Endothelial cell of umbilical vein (primary cell): ENCODE measurements at regions not wholly inside any gene's neighbourhood (a gene's known extent, or its start where the extent isn't known, plus 50 kb on each side); places are given as distances from the start of the nearest gene placed in this dataset.

Experiments
- EZH2 ChIP-seq: IDR thresholded peaks from 2 replicates; pipeline ENCODE4 v1.6.1; 2012; ENCODE audit warnings: borderline replicate concordance, low read depth, mild to moderate bottlenecking, moderate library complexity, low read length, inconsistent platforms; ENCODE audit not compliant: severe bottlenecking
- FOS ChIP-seq: IDR thresholded peaks from 2 replicates; pipeline ENCODE4 v1.6.1; 2011; ENCODE audit warnings: mild to moderate bottlenecking, low read length, moderate library complexity, borderline replicate concordance; ENCODE audit not compliant: insufficient read depth
- GATA2 ChIP-seq: IDR thresholded peaks from 2 replicates; pipeline ENCODE4 v1.7.0; 2011; ENCODE audit warnings: low read depth, mild to moderate bottlenecking, moderate library complexity, mixed read lengths, low read length; ENCODE audit not compliant: insufficient read length, insufficient read depth
- JUN ChIP-seq: IDR thresholded peaks from 2 replicates; pipeline ENCODE4 v1.6.1; 2011; ENCODE audit warnings: borderline replicate concordance, low read depth; ENCODE audit not compliant: insufficient read length, insufficient read depth
- MYC ChIP-seq: IDR thresholded peaks from one replicate; pipeline ENCODE4 v1.6.1; 2011; ENCODE audit warnings: mild to moderate bottlenecking, low read depth, low read length
- POLR2A ChIP-seq: IDR thresholded peaks from 2 replicates; pipeline ENCODE4 v1.6.1; 2012; ENCODE audit warnings: low read depth, mild to moderate bottlenecking, control low read depth, low read length
- POLR2AphosphoS5 ChIP-seq: IDR thresholded peaks from 2 replicates; pipeline ENCODE4 v1.6.1; 2012; ENCODE audit warnings: low read depth, mild to moderate bottlenecking, control low read depth, low read length, moderate library complexity; ENCODE audit not compliant: insufficient read depth
- TF ChIP-seq, protein P1 (sequence below), 2 donors: IDR thresholded peaks; 1 replicate in 1 of 2; 2 replicates in 1 of 2; pipeline ENCODE4 v1.5.1; 2011; ENCODE audit warnings: low read length in 2 of 2, mild to moderate bottlenecking in 2 of 2, moderate library complexity in 2 of 2, control low read depth in 1 of 2, inconsistent platforms in 1 of 2, low read depth in 1 of 2; ENCODE audit not compliant: insufficient read depth in 1 of 2; ENCODE audit errors: extremely low read depth in 1 of 2
- TF ChIP-seq, protein P2 (sequence below): IDR thresholded peaks from 2 replicates; pipeline ENCODE4 v1.6.1; 2011; ENCODE audit not compliant: insufficient read depth, insufficient read length

DNA sequence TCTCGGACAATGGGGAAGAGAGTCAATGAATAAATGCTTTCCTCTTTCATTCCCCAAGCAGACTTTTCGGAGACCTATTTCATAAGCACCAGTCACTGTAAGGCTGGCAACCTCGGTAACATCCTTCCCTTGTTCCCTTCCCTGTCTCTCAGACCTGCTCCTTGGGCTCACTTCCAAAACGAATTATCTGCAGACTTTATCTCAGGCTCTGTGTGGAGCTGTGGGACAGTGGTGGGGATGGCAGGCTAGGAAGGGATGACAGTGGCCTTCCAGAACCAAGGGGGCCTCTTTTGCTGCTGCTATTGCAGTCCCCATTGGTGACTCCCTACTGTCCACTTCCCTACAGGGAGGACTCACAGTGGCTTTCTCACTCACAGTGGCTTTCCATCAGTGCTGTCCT, 185.6 kb upstream of the MEX3C start:
- TF ChIP-seq EZH2 = no peak
- TF ChIP-seq, protein P1, sequence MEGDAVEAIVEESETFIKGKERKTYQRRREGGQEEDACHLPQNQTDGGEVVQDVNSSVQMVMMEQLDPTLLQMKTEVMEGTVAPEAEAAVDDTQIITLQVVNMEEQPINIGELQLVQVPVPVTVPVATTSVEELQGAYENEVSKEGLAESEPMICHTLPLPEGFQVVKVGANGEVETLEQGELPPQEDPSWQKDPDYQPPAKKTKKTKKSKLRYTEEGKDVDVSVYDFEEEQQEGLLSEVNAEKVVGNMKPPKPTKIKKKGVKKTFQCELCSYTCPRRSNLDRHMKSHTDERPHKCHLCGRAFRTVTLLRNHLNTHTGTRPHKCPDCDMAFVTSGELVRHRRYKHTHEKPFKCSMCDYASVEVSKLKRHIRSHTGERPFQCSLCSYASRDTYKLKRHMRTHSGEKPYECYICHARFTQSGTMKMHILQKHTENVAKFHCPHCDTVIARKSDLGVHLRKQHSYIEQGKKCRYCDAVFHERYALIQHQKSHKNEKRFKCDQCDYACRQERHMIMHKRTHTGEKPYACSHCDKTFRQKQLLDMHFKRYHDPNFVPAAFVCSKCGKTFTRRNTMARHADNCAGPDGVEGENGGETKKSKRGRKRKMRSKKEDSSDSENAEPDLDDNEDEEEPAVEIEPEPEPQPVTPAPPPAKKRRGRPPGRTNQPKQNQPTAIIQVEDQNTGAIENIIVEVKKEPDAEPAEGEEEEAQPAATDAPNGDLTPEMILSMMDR (IDR thresholded peaks at IDR 0.05; ENCODE audit: extremely low read depth in 1 of 2, insufficient read depth in 1 of 2, low read depth in 1 of 2, low read length in 2 of 2) = no peak
- TF ChIP-seq MYC = no peak
- TF ChIP-seq POLR2AphosphoS5 = no peak
- no peak for TF ChIP-seq POLR2A
- no peak for TF ChIP-seq FOS
- TF ChIP-seq JUN = no peak
- TF ChIP-seq, protein P2, sequence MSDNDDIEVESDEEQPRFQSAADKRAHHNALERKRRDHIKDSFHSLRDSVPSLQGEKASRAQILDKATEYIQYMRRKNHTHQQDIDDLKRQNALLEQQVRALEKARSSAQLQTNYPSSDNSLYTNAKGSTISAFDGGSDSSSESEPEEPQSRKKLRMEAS = no peak
- no peak for TF ChIP-seq GATA2
